GM19467 (cell line): ENCODE measurements at regions not wholly inside any gene's neighbourhood (a gene's known extent, or its start where the extent isn't known, plus 50 kb on each side); places are given as distances from the start of the nearest gene placed in this dataset.

Source experiments
- ATAC-seq: cut with Tn5 transposase; IDR thresholded peaks from one replicate; pipeline ENCODE4 v1.9.1; 2021; ENCODE audit warnings: mild to moderate bottlenecking, moderate library complexity; ENCODE audit not compliant: unreplicated experiment

DNA sequence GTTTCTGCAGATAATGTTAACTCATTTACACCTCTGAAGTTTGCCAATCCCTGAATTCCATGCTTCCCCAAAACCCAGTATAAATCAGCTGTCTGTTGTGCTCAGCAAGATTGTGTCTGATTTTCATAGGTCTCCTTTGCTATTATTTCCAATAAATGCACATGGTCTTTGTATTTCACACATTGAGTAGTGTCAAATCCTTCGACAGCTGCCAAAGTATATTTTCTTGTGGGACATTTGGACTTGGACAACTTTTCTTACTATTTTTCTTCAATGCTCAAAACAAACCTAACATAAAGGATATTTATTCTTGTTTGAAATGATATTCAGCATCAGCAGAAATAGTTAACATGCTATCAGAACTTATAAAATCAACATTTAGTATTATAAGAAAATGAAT lies 406.1 kb upstream of the OR4E1 start:
- no peak for ATAC-seq

DNA sequence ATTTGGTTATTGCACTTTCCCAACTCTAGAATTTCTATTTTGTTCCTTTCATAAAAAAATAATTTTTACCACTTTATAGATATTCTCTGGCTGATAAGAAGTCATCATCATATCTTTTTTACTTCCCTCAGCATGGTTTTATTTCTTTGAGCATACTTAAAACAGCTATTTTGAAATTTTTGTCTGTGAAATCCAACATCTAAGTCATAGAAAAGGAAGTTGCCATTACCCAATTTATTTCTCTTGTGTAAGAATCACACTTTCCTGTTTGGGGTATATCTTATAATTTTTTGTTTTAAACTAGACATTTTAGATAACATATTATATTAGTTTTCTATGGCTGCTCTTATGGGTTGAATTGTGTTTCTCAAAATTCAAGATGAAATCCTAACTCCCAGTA lies 400.2 kb upstream of the OR4E1 start:
- no peak for ATAC-seq

DNA sequence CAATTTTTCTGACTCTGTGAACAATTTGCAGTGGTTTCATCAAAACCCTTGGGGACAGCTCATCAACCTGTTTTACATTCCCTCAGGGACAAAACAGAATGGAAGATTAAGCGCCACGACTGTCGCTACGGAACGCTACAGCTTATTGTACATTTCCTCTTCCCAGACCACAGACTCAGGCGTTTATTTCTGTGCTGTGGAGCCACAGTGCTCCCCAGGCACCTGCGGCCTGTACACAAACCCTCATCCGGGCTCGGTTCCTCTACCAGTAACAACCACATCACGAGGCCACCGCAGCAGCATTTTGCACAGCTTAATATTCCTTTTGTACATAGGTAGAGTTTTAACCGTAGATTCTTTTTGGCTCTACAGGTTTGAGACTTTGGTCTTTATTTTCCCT lies 397.4 kb upstream of the OR4E1 start:
- ATAC-seq, result peak; percentile 88

DNA sequence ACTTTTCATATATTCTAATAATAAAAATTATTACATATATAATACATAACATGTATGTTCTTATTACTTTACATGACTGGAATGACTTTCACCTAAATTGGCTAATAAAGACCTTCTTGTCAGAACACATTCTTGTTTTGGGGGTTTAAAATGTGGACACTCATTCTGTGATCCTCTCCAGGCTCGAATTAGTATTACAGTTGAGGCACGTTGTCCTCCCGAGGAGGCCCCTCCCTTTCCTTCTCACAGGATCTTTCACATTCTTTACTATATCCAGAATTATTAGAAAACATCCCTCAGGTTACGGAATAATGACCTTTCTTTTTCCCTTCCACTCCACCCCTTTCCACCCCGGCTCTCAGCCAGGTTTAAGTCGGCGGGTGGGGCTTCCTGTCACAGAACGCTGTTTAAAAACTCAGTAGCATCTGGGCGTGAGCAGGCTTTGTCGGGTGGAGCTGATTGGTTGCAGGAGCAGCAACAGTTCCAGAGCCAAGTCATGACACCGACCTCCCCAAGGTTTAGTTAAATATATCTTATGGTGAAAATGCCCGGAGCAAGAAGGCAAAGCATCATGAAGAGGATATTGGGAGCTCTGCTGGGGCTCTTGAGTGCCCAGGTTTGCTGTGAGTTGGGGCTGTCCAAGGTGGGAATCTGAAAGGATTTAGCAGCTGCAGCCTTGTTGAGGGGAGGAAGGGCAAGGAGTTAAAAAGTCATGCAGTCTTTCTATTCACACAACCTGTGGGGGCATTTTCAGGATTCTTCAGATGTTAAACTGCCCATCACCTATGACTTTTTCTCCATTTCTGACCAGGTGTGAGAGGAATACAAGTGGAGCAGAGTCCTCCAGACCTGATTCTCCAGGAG lies 396.7 kb upstream of the OR4E1 start:
- ATAC-seq, result peak; percentile 65

DNA sequence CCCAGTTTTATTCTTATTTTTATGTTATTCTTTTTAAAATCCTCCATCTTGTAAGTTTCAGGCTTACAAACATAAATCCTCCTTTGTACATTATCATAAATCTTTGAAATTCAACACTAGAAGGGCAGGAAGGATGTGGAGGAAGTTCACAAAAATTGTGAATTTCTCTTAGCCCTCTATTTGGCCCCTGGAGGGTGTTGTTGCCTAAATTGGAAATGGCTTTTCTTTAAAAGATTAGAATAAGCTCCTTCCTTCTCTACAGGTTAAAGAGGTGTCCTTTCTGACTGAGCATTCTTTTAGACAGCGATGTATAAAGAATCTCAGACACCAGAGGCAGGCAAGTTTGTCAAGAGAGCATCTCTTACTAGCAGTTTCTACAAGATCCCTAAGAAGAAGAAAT lies 391.7 kb upstream of the OR4E1 start:
- ATAC-seq, result no peak

DNA sequence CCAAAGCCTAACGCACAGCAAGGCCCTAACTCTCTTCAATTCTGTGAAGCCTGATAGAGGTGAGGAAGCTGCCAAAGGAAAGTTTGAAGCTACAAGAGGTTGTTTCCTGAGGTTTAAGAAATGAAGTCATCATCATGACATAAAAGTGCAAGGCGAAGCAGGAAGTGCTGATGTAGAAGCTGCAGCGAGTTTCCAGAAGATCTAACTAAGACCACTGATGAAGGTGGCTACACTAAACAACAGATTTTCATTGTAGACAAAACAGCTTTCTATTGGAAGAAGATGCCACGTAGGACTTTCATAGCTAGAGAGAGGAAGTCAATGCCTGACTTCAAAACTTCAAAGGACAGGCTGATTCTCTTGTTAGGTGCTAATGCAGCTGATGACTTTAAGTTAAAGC lies 385.6 kb upstream of the OR4E1 start:
- ATAC-seq, result no peak

DNA sequence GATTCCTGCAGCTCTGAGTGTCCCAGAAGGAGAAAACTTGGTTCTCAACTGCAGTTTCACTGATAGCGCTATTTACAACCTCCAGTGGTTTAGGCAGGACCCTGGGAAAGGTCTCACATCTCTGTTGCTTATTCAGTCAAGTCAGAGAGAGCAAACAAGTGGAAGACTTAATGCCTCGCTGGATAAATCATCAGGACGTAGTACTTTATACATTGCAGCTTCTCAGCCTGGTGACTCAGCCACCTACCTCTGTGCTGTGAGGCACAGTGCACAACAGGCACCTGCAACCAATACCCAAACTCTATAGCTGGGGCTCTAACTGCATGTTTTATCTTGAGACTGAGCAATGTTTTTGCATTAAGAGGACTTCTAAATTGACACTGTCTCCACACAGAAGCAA lies 379.2 kb upstream of the OR4E1 start:
- ATAC-seq, result no peak

DNA sequence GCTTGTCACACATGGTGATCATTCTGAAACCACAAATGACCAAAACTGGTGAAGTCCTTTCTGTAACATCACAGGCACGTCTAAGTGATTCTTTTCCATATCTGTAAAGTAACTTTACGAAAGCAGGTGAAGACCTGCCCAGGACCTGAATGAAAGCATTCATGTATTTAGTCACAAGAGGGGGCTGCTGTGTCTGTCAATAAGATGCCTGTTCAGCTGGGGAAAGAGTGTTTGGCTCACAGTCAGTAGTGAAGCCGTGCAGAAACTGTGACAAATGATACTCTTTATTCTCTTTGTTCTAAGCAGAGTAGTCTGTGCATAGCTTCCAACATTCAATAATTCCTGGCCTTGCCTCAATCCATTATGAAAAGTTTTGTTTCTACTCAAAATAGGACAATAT lies 373.5 kb upstream of the OR4E1 start:
- no peak for ATAC-seq

DNA sequence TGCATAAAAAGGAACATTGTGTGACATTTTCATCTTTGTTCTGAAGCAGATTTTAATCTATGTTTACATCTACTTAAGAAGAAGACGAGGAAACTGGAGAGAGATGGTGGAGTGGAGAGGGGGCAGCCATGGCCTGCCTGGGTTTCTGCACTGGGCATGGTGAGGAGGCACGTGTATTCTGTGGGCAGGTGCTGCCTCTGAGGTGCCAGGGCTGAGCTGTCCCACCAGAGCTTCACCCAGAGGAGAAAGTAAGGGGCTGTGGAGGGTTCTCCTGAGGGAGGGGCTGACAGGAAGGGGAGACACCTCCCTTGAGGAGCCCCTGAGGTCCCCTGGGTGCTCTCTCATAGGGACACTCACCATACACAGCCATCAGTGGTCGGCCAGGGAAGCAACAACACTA lies 372.4 kb upstream of the OR4E1 start:
- no peak for ATAC-seq

DNA sequence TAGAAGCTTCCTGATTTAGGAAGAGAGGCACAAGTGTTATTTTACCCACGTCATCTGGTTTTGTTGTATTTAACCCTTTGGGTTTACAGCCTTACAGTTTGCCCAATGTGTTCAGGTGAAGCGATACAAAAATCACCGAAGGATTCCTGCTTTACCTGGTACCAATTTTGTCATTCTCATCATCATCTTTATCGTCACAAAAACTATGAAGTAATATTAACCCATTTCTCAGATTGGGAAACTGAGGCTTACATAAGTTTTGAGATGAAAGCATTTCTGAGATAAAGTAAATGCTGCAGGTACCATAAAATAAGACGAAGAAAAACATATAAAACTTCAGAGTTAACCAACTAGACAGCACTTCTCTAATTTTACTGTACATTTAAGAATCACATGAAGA lies 370.6 kb upstream of the OR4E1 start:
- no peak for ATAC-seq

DNA sequence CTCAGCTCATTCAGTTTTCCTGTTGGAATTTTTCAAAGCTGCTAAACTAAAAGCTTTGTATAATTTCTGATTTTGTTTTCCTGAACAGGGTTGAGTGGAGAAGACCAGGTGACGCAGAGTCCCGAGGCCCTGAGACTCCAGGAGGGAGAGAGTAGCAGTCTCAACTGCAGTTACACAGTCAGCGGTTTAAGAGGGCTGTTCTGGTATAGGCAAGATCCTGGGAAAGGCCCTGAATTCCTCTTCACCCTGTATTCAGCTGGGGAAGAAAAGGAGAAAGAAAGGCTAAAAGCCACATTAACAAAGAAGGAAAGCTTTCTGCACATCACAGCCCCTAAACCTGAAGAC lies 367.1 kb upstream of the OR4E1 start:
- ATAC-seq, result no peak

DNA sequence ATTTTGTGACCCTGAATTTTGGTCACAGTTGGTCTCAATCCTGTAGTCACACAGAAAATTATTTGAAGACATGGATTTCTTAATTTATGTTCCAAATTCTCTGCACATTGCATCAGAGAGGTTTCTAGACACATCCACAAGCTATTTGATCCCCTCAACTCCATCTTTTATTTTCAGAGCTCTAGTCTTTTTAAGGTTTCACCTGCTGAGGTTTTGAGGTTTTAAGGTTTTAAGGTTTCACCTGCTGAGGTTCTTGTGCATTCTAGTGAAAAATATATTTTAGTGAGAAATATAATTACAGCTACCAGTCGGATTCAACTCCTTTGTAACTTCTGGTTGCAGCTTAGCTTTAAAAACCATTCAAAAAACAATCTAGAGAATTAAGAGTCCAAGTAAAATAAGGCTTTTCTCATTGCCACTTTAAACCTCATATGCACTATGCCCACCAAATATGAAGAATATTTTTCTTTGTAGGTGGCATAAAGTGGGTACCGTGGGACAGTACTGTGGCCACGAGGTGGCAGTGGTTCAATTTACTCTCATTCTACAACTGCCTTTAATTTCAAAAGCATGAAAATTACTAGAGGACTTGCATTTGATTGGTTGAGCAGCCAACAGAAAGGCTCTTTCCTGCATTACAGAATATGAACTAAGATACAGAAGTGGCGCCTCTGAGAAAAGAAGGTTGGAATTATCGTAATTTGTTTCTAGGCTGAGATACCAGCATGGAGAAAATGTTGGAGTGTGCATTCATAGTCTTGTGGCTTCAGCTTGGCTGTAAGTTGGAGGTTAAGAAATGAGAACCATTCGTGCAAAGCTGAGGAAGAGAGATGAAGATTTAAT lies 366.5 kb upstream of the OR4E1 start:
- ATAC-seq, result no peak

DNA sequence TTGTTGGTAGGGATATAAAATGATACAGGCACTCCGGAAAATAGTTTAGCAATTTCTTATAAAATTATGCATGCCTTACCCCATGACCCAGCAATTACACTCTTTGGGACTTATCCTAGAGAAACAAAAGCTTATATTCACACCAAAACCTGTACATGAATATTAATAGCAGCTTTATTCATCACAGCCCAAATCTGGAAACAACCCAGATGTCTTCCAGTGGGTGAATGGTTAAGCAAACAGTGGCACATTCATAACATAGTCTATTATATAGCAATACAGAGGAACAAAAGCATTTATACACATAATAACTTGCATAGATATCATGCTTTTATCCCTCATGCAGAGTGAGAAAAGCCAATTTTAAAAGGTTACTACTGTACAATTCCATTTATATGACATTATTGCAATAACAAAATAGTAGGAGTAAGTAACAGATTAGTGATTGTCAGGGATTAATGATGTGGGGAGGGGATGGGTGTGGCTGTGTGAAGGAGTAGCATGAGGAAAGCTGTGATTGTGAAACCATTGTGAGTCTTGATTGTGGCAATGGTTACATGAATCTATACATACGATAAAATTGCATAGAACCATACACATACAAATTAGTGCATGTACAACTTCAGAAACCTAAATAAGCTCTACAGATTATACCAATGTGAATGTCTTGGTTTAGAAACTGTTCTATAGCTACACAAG lies 363.1 kb upstream of the OR4E1 start:
- ATAC-seq, result no peak

DNA sequence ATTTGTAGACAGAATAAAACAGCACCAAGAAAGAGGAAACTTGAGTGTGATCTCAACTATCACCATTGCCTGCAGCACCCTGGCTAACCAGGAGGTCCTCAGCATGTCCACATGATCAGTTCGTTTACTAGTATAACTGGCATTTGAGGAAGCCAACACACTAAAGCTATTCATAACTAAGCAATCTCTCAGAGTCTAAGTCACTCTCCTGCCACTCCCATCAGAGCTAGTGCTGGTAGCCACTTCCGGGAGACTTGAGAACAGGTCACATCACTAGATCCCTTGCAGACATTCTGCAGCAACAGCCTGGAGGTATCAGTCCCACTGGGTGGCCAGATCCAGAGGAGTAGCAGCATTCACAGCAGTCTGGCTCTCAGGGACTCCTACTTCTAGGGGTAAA lies 352.9 kb upstream of the OR4E1 start:
- no peak for ATAC-seq

DNA sequence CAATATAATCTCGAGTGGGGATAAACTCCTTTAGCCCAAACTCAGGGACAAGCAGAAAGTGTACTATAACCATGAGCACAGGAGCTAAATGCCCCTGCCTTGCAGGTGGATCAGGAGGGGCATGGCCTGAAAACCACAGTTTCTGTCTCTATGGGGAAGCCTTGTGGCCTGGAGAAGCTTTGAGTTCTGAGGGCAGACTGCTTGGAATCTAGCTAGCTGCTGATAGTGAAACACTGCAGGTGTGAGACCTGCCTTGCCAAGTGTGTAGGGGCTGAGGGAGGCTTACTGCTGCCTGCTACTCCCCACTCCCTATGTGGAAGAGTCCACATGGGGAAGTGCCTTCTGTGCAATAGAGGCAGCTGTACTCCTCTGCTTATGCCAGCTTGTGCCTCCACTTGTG lies 352.3 kb upstream of the OR4E1 start:
- ATAC-seq, result no peak

DNA sequence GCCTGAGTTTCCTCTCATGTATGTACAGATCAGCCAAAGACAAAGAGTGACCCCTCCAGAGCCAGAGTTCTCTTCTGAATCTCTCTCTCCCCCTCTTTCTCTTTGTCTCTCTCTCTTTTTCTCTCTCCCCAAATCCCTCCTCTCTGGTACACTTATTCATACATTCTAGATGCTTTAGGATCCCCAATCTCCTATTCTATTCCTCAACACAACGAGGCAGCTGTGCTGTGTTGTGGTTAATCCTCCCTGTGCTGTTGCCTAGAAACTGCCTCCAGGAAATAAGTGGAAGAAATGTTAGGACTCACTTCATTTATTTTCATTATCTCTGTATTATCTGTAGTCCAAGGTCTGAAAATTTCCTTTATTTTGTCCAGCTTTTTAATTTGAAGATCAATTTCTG lies 350.5 kb upstream of the OR4E1 start:
- ATAC-seq, result no peak

DNA sequence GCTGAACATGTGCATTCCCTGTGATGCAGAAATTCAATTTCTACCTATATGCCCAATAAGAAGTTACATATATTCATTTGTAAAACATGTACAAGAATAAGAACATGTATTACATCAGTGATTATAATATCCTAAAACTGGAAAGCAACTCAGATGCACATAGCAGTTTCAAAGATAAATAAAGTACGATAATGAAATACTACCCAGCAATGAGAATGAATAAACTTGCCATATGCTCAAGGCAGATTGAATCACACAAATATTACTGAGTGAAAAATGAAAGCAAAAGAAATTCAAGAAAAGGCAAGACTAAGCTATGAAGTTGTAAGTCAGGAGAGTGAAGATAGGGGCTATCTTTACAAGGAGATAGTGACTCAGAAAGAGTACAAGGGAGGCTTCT lies 345.3 kb upstream of the OR4E1 start:
- ATAC-seq, result no peak

DNA sequence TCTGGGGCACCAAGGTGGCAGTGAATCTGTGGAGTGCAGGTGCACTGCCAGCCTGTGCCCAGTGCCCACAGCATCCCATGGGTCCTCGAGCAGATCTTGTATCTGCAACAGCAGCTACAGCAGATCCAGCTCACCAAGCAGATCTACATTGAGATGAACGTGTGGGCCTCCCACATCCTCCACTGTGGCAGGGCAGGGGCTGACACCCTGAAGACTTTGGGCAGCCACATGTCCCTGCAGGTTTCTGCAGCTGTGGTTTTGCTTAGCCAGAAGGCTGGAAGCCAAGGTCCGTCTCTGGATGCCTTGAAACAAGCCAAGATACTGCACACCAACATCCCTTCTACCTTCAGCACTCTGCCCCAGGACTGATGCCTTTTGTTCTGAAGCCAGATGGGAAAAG lies 338.8 kb upstream of the OR4E1 start:
- ATAC-seq, result no peak

DNA sequence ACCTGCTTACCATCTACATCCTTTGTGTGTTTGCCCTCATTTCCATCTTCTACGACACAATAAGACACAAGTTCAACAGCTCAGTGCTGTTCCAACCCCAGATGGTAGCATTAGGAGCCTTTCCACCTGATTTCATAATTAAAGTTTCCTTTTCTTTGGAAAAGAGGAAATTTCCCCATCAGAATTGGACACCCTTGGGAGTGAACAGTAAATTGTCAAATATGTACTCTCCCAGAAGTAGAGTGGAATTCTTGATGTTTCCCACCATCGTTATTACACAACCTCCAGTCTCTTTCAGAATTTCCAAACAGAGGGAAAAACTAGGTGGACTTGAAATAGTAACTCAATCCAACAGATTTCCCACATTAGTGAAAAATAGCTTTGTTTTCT lies 337.6 kb upstream of the OR4E1 start:
- ATAC-seq, result no peak

DNA sequence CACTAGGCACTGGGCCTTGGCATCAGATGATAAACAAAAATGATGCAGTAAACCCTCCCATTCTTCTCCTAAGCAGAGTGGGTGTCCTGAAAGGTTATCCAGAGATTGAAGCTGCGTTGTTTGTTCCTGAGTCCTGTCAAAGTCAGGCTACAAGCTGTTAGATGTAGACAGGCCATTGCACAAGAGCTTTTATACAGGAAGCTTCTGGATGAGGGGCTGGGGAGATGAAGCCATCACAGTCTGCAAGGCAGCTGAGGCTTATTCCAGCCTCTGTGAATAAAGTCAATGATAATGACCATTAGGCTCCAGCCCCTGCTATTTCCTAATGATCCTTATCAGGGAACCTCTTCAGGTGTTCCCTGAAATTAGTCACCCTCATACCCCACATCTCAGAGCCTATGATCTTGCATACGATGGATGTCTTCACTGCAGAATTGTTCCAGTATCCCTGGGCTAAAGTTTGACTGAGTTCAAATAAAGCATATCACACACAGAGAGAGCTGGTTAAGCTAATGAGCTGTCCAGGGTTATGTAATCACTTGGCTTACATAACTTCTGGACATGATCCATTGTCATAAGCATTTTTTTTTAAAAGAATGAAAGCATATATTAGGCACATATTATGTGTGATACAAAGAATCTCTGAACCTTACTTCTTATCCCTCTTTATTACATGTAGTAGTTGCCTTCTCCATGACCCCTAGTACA lies 337.1 kb upstream of the OR4E1 start:
- no peak for ATAC-seq

DNA sequence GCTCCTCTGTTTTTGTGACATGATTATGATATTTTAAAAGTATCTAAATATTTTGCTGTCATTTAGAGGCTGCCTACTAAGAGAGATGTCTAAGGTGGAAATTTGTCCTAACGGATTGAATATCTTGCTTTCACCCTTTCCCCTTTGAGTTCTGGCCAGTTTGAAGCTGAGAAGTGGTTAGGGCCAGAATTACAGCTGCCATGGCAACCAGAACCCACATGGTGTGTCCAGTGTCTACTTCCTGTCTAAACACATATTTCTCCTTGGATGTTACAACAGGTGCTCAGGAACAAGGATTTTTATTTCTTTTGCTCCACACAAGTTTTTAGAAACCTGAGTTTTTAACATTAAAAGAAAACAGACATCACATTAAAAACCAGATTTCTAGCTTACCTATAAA lies 335.1 kb upstream of the OR4E1 start:
- no peak for ATAC-seq
